ENCODE measurements at regions not wholly inside any gene's neighbourhood (a gene's known extent, or its start where the extent isn't known, plus 50 kb on each side); places are given as distances from the start of the nearest gene placed in this dataset.

GRCh38 chr6:132167929-132168892 is 217.0 kb upstream of the CCN2 start (continued):
- TF ChIP-seq CTCF (IDR thresholded peaks at IDR 0.05; ENCODE audit: control extremely low read depth in 1 of 3, insufficient read depth in 1 of 3, low read depth in 1 of 3, low read length in 3 of 3) (no peak), RNF2 (IDR thresholded peaks at IDR 0.05; ENCODE audit: borderline replicate concordance, low read depth, low read length, missing control alignments, poor library complexity, severe bottlenecking) (no peak), BRCA1 (IDR thresholded peaks at IDR 0.05; ENCODE audit: low read depth, low read length) (no peak), EZH2 (IDR thresholded peaks at IDR 0.05; ENCODE audit: low read depth, low read length, severe bottlenecking) (no peak), FOSL1 (IDR thresholded peaks at IDR 0.05; ENCODE audit: insufficient read depth, low read depth, low read length) (no peak), MAX (IDR thresholded peaks at IDR 0.05) (no peak), KDM5A (IDR thresholded peaks at IDR 0.05; ENCODE audit: low read length) (no peak), TAF1 (IDR thresholded peaks at IDR 0.05; ENCODE audit: low read depth, low read length) (no peak), ATF3 (IDR thresholded peaks at IDR 0.05; ENCODE audit: insufficient read depth, low read depth, low read length) (no peak)

Data from H1 (cell line).